Stimulated activated CD4-positive, alpha-beta T cell treated with anti-CD3 and anti-CD28 coated beads, Interleukin-4, amount 100 ng/mL, for 1 hour (primary cell): ENCODE measurements at regions not wholly inside any gene's neighbourhood (a gene's known extent, or its start where the extent isn't known, plus 50 kb on each side); places are given as distances from the start of the nearest gene placed in this dataset.

Experiments used
- DNase-seq: peaks from one replicate; pipeline ENCODE4 v3.0.0-alpha.2; 2020

- DNase-seq: no peak
Observed at GRCh38 chr18:41829647-41830516, 125.2 kb upstream of the PIK3C3 start.

- DNase-seq: no peak
Observed at GRCh38 chr18:41828137-41828536, 126.9 kb upstream of the PIK3C3 start.

GRCh38 chr18:41820784-41821183 is 134.2 kb upstream of the PIK3C3 start:
- DNase-seq: no peak

GRCh38 chr18:41818381-41819355 is 136.4 kb upstream of the PIK3C3 start:
- no peak for DNase-seq

GRCh38 chr18:41814651-41815050 is 140.4 kb upstream of the PIK3C3 start:
- no peak for DNase-seq

GRCh38 chr18:41809652-41810051 is 145.4 kb upstream of the PIK3C3 start:
- no peak for DNase-seq

- no peak for DNase-seq
Observed at GRCh38 chr18:41805341-41805740, 149.7 kb upstream of the PIK3C3 start.

GRCh38 chr18:41798879-41799278 is 156.2 kb upstream of the PIK3C3 start:
- DNase-seq: no peak

- DNase-seq: no peak
Observed at GRCh38 chr18:41790687-41791086, 164.3 kb upstream of the PIK3C3 start.

GRCh38 chr18:41789001-41789400 is 166.0 kb upstream of the PIK3C3 start:
- DNase-seq: no peak

- no peak for DNase-seq
Observed at GRCh38 chr18:41783879-41784278, 171.2 kb upstream of the PIK3C3 start.

GRCh38 chr18:41783065-41783818 is 171.8 kb upstream of the PIK3C3 start:
- no peak for DNase-seq

- DNase-seq: no peak
Observed at GRCh38 chr18:41771973-41772372, 183.1 kb upstream of the PIK3C3 start.

GRCh38 chr18:41769265-41769664 is 185.8 kb upstream of the PIK3C3 start:
- no peak for DNase-seq

GRCh38 chr18:41768467-41768866 is 186.6 kb upstream of the PIK3C3 start:
- no peak for DNase-seq

- DNase-seq: no peak
Observed at GRCh38 chr18:41767960-41768359, 187.1 kb upstream of the PIK3C3 start.

GRCh38 chr18:41765460-41765859 is 189.6 kb upstream of the PIK3C3 start:
- no peak for DNase-seq

GRCh38 chr18:41763361-41763760 is 191.7 kb upstream of the PIK3C3 start:
- DNase-seq: no peak

GRCh38 chr18:41761333-41762018 is 193.6 kb upstream of the PIK3C3 start:
- DNase-seq: no peak

GRCh38 chr18:41758534-41758933 is 196.5 kb upstream of the PIK3C3 start:
- no peak for DNase-seq

GRCh38 chr18:41756141-41756540 is 198.9 kb upstream of the PIK3C3 start:
- DNase-seq: no peak

- DNase-seq: no peak
Observed at GRCh38 chr18:41754332-41754731, 200.7 kb upstream of the PIK3C3 start.
